Right ventricle myocardium superior (tissue), 1 donor: ENCODE measurements at regions not wholly inside any gene's neighbourhood (a gene's known extent, or its start where the extent isn't known, plus 50 kb on each side); places are given as distances from the start of the nearest gene placed in this dataset.

Source experiments
- ATAC-seq: fragments of 200-7000 bp; cut with Tn5 transposase; one replicate; pipeline ENCODE4 v1.9.1; 2020; ENCODE audit warnings: mild to moderate bottlenecking; ENCODE audit not compliant: poor library complexity
- DNase-seq: peaks from one replicate; pipeline ENCODE4 v3.0.0-alpha.2; 2020
- intact Hi-C: fragments of 100-400 bp; cut with DNase I; formaldehyde crosslinking; loops from one replicate; pipeline ENCODE4 v1.11.2; 2022
- donor health status: DM: no; HTN: yes; CAD: no; lungs with severe emphysema.

DNA sequence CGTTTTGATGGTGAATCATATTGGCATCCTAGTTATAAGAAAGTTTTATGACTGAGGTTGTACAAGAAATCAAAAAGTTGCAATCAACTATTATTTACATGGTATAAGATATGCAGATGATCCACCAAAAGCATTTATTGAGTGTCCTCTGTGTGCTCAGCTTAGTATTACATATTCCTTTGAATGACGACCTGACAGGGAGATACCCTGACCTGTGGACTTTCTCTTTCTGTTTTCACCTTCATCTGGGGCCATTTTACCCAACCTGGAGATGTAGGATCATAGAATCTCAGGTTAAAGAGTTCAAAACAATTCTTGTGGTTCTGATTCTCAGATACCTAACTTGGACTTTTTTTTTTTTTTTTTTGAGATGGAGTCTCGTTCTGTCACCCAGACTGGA is 269.1 kb upstream of the SORCS1 start:
- intact Hi-C loops: no loop called here
- no peak for ATAC-seq
- no peak for DNase-seq

DNA sequence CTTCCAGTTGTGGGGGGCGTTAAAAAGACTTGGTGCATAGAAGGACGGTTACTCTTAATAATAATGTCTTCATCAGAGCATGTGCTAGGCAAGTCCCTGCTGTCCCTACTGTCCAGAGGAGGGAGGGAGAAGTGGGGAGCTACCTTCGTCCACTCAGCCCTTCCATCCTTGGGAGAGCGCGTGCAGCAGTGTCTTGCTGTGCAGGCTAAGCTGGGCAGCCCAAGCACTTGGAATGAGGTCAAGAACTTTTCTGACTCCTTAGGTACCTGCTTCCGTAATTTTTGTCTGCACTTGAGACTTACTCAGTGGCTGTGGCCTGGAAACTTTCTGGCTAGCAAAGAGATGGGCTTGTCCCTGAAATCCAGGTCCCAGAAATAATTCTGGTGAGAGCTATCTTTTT is 265.9 kb upstream of the SORCS1 start:
- DNase-seq (no peak), ATAC-seq (no peak)
- intact Hi-C loops: no loop called here

- ATAC-seq: no peak
- intact Hi-C loops: no loop called here
- DNase-seq: no peak
These were observed 262.5 kb upstream of the SORCS1 start for GRCh38 chr10:107427016-107427415.

- DNase-seq (peak; percentile 38), ATAC-seq (no peak)
- intact Hi-C loops: no loop called here
These were observed 261.5 kb upstream of the SORCS1 start for GRCh38 chr10:107425931-107426553.

DNA sequence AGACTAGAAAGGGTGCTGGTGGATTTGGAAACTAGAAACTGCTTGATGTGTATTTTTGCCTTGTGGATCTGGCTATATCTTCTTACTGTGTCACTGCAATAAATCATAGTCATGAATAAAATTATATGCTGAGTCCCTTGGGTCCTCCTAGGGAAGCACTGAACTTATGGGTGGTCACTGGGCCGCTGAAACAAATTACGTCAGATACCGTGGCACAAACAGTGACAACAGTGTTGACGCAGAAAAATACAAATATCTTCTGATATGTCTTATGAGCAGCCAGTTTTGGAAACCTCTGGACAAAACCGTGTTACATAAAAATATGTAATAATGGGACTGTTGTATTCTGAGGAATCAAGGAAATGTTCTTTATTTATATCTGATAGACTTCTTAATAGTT is 260.1 kb upstream of the SORCS1 start:
- intact Hi-C loops: no loop called here
- ATAC-seq (no peak), DNase-seq (no peak)

DNA sequence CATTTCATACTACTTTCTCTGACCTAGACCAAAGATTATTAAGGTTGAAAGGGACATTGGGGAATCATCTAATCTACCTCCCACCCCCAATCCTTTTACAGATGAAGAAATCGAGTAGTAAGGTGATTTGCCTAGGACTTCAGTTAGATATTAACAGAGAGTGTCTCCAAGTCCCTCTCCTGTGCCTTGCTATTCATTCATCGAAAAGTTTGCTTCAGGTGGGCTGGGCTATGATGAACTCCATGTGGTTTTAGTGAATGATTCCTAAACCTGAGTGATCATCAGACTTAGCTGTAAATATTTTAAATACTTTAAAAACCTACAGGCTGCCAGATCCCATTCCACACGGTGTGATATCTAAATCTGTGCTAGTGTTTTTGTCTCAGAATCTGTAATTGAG is 259.4 kb upstream of the SORCS1 start:
- intact Hi-C loops: no loop called here
- DNase-seq (no peak), ATAC-seq (no peak)

- ATAC-seq: no peak
- no peak for DNase-seq
- intact Hi-C loops: no loop called here
These were observed 258.2 kb upstream of the SORCS1 start for GRCh38 chr10:107422681-107423080.

GRCh38 chr10:107420196-107420595 is 255.7 kb upstream of the SORCS1 start:
- ATAC-seq (no peak), DNase-seq (no peak)
- intact Hi-C loops: no loop called here

DNA sequence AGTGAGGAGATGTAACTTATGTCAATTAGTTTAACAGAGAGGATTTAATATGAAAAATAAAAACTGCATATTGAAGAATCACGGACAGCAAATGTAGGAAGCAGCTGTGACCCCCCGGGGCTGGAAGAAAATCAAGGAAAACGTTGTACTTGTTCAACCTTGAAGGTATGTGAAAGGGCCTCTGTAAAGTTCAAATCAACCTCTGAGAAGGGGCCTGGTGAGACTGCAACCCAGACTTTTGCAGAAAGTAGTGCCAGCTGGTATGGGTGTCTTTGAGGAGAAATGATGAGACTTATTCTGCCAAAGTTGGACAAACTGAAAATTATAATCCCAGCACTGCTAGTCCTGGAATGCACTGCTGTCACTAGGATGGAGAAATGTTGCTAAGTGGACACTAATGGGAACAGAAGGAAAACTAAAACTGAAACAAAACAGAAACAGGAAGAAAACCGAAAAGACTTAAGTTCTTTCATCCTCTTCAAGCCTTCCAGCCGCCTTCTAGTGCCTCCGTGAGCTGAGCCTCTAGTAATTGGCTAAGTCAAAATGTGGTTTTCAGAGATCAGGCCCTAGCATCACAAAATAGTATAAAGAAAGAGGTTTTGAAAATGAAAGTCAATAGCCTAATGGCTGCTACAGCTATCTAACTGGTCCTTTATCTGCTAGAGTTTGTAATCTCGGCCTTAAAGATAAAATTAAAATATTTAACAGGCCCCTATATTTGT is 253.7 kb upstream of the SORCS1 start:
- intact Hi-C loops: no loop called here
- ATAC-seq (no peak), DNase-seq (no peak)

DNA sequence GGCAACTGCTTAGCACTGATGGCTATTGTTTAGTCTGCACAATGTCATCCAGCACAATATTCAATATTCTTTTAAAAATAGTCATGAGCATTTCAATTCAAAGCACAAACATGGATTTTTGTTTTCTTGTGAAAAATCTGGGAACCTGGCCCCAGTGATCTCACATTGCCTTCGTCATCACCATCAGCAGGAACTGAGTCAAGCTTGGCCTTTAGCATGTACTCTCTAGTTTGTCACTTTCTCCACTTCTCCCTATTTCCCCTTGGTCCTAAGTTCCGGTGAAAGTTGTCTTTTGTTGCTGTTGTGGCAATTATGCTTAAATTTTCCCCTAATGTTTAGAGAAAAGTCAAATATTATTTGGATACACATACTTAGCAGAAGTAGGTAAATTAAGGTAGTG is 252.9 kb upstream of the SORCS1 start:
- DNase-seq: no peak
- intact Hi-C loops: no loop called here
- no peak for ATAC-seq

DNA sequence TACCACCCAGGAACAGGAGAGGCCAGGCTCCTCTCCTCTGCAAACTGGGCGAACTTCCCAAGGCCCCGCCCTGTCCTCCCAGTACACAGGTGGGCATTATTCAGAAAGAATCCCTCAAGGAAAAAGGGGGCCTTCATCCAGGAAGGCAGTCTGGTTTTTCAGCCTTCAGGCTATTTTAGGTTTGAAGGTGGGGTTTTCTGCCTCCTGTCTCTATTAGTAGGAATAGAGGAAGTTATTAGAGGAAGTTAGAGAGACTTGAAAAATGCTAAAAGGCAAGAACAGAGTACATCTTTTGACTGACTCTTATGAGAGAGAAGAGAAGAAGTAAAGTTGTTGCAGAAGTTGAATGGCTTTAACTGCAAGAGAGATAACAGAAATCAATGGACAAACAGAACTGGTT is 250.9 kb upstream of the SORCS1 start:
- intact Hi-C loops: no loop called here
- DNase-seq: no peak

DNA sequence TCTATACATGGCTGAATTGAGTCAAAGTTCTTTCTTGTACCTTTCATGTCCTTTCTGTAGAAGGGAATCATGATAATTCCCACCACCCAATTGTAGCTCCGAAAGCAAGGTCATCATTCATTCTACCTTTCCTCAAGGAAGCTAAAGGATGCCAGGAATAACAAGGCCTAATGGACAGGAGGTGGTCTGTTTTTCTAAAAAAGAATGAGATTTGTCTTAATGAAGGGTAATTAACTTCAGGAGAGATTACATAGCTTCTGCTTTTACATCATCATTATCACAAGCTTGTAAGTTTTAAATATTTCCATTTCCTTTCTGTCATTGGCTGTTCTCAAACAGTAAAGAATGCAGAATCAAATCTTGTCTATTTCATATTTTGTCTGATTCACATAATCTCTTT is 249.5 kb upstream of the SORCS1 start:
- ATAC-seq (no peak), DNase-seq (no peak)
- intact Hi-C loops: no loop called here

More for the DNA sequence above, 250.9 kb upstream of the SORCS1 start:
- ATAC-seq: no peak

- no peak for ATAC-seq
- intact Hi-C loops: no loop called here
- no peak for DNase-seq
These were observed 245.0 kb upstream of the SORCS1 start for GRCh38 chr10:107409522-107409921.

DNA sequence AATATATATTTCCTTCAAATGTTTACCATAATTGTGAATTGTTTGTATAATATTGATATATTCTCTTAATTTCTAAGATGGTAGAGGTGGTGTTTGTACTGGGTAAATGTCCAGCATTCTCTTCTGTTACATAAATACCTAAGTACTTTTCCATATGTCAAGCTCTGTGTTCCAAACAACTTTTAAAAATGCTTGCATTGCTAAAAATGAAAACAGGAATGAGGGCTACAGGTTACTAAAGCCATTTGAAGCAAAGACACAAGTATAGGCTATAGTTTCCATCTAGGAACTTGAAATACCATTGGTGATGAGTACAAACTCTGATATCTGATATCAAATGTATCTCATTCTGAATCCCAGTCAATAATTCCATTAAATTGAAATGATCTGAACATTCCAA is 233.6 kb upstream of the SORCS1 start:
- ATAC-seq (no peak), DNase-seq (no peak)
- intact Hi-C loops: no loop called here

DNA sequence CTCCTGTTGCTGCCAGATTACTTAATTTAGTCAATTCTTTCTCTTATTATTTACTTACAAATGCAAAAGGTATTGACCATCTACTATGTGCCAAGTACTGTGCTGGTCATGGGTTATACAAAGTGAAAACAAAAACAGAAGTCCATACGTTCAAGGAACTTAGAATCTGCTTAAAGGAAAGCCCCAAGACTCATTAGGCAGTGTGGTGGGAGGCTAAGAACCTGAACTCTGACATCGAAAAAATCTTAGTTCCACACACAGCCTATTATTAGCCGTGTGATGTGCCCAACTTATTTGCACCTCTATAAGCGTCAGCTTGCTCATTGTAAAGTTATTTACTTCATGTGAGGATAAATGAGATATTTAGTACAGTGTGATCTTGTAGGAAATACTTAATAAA is 227.4 kb upstream of the SORCS1 start:
- intact Hi-C loops: no loop called here
- ATAC-seq (no peak), DNase-seq (no peak)

DNA sequence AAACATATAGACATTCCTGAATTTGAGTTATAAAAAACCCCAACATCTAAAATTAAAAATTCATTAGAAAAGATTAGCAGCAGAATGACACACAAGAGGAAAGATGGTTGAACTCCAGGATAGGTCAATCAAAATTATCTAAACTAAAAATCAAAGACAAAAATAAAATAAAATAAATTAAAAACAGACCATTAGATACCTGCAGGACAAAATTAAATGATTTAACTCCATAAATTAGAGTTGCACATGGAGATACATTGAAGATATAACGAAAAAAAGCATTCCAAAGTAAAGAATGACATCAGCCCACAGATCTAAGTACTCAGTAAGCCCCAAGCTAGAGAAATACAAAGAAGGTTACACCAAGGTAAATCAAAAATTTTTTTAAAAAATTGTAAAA is 226.1 kb upstream of the SORCS1 start:
- ATAC-seq (no peak), DNase-seq (no peak)
- intact Hi-C loops: no loop called here

DNA sequence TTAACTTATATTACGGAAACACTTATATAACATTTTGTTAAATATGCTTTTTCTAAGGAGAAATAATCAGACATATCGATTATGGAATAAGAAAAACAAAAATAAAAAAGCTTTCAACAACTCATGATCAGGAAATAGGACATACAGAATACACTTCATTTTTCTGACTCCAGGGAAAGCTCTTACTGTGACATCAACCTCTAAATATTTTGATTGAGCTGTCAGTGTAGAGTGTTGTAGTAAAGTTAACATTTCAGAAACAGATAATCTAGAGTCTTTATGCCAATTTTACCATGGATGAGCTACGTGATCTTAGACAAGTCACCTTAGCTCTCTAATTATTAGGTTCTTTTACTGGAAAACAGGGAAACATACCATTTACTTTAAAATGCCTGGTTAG is 218.9 kb upstream of the SORCS1 start:
- no peak for DNase-seq
- intact Hi-C loops: no loop called here

DNA sequence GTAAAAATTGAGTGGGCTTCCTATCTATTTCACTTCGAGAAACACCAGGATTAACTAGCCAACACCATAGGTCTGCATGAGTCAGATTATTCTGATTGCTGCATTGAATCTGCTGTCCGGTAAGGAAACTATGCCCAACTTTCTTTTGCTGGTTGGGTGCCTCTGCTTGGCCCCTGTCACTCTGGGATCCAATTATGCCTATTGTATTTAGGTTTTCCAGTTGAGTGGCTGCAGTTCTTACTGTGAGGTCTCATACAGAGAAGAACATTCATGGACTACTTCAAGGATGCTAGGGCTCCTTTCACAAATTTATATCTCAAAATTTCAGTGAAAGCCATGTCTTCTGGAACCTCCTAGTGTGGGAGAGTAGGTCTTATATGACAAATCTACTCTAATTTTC is 215.1 kb upstream of the SORCS1 start:
- ATAC-seq (no peak), DNase-seq (no peak)
- intact Hi-C loops: no loop called here

More for the DNA sequence above, 218.9 kb upstream of the SORCS1 start:
- no peak for ATAC-seq

DNA sequence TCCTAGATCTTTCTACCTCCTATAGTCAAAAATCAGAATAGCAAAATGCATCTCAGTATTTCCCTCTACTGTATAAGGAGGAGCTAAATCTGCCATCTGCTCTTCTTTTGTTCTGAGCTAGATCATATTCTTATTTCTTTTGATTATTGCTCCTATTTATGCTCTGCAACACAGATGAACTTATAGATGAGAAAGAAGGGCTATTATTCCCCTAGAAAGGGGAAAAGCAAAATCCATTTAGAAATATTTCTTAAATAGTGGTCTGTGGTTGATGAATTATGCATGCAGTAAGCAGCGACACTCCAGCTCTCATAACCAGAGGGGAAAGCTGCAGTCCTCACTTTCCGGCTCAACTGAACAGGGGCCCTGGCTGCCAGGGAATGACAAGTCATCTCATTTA is 207.3 kb upstream of the SORCS1 start:
- DNase-seq (no peak), ATAC-seq (no peak)
- intact Hi-C loops: no loop called here

- no peak for DNase-seq
- intact Hi-C loops: no loop called here
- no peak for ATAC-seq
These were observed 200.4 kb upstream of the SORCS1 start for GRCh38 chr10:107364872-107365271.

DNA sequence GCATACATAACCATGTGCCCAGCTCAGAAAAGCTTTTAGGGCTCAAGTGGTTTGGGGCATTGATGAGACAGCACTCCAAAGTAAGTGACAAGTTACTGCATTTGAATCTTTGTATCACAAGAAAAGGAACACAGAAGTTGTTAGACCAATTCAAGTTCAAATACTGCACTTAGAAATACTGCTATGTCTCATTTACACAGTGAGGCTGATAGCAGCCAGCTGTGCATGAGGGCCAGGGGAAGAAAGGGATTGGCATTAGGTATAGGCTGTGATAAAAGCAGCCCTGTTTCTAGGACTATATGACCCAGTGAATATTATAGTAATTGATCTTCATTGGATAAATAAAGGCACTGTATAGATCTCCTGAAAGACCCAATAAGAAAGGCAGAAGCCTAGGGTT is 197.8 kb upstream of the SORCS1 start:
- intact Hi-C loops: no loop called here
- DNase-seq (no peak), ATAC-seq (no peak)
